GM19328 (cell line): ENCODE measurements at regions not wholly inside any gene's neighbourhood (a gene's known extent, or its start where the extent isn't known, plus 50 kb on each side); places are given as distances from the start of the nearest gene placed in this dataset.
"Not testable (repeated sequence)": the region's sequence is repeated elsewhere in the genome, so short reads cannot be mapped to it uniquely, and the experiment has no call there.

ENCODE experiments used
- ATAC-seq: cut with Tn5 transposase; IDR thresholded peaks from one replicate; pipeline ENCODE4 v1.9.1; 2021; ENCODE audit warnings: mild to moderate bottlenecking, moderate library complexity; ENCODE audit not compliant: unreplicated experiment

DNA sequence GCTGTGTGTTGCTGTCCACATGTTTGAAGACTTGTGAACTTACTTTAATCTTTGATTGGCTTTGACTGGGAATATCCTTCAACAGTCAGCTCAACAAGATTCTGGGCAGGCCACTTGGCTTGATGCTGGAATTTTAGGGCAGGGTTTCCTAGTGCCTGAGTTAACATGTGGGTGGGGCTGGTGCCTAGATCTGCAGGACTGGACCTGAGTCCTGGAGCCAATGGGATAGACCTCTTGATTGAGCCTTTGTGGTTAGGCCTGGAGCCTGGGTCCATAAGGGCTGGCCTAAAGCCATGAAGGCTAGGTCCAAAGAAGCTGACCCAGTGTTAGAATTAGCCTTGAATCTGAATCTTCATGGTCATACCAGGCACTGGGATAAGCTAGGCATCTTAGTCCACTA is 757.1 kb upstream of the ADGRL3 start:
- no peak for ATAC-seq

GRCh38 chr4:60443796-60444195 is 756.3 kb upstream of the ADGRL3 start:
- no peak for ATAC-seq

- ATAC-seq: no peak
These were observed 750.1 kb upstream of the ADGRL3 start for GRCh38 chr4:60450054-60450453.

DNA sequence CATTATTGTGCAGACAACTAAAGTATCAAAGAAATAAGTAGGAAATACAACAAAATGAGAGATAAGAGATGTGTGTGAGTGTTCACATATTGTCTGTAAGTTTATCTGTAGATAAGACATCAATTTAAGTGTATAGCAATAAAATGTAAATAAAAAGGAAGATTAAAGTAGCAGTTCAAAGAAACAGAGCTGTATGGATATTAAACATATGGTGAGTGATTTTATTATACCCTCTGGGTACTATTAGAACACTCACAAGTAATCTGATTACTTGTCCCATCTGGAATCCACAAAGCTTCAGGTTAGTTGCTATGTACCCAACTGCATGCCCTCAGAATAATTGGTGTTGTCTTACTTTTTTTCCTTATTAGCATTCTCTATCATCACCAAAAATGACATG is 747.9 kb upstream of the ADGRL3 start:
- ATAC-seq: no peak

DNA sequence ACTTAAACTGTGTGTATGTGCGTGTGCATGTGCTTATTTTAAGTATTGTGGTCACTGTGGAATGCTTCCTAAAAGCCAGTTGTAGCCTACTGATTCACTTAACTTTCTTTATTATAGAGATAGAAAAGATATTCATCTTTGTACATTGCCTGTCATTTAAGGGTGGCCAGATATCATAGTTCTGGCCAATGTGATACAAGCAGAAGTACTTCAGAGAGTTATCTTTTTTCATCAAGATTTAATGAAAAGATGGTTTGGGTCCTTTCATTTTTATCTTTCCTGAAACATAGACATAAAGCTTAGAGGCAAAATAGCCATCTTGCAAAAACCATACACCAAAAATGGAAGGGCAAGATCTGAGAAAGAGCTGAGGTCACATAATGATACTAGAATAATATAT is 744.7 kb upstream of the ADGRL3 start:
- no peak for ATAC-seq

DNA sequence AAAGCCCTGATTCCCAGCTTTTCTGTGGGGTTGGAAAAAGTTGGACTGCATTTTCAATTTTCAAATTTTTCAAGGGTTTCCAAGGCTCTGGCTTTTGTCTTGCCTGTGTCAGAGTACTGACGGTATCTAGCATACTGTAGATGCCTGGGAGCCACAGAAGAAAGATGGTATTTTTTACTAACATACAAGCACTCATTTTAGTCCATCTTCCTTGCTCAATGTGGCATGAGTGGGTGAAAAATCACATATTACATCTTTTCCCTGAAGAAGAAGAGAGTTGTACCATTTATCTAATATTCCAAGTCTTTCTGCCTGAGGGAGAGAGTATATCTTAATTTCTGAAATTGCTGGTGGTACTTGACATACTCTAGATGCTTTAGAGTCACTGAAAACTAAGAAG is 738.6 kb upstream of the ADGRL3 start:
- ATAC-seq: no peak

GRCh38 chr4:60463857-60464502 is 736.1 kb upstream of the ADGRL3 start:
- ATAC-seq: peak; percentile 89

GRCh38 chr4:60482921-60483351 is 717.2 kb upstream of the ADGRL3 start:
- ATAC-seq: no peak

DNA sequence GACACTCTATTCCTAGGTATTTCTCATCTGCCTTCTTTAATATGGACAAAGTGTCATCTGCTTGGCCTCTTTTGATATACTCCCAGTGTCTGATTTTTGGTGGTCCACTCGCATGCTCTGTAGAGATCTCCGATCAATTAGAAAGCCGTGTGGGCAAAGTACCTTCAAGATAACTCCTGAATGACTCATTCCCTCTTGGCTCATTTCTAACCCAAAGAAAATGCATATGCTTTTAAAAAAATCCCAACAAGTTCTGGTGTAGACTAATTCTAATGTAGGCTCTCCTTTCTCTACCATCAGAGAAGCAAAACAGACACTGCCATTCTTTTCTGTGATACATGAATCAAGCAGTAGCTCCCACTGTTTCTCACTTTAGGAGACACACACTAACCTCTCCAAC is 714.9 kb upstream of the ADGRL3 start:
- no peak for ATAC-seq

DNA sequence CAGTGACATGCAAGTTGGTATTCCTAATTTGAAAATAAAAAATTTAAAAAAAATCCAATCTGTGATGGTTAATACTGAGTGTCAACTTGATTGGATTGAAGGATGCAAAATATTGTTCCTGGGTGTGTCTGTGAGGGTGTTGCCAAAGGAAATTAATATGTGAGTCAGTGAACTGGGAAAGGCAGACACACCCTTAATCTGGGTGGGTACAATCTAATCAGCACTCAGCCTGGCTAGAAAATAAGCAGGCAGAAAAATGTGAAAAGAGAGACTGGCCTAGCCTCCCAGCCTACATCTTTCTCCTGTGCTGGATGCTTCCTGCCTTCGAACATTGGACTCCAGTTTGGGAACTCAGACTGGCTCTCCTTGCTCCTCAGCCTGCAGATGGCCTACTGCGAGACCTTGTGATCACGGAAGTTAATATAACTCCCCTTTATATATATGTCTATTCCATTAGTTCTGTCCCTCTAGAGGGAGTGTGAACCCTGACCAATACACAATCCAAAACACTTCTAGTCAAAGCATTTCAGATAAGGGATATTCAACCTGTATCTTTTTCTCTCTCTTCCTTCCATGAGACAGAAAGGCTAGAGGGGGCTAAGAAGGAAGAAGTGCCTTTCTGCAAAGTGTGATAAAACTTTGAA is 712.9 kb upstream of the ADGRL3 start:
- not testable (repeated sequence) for ATAC-seq

DNA sequence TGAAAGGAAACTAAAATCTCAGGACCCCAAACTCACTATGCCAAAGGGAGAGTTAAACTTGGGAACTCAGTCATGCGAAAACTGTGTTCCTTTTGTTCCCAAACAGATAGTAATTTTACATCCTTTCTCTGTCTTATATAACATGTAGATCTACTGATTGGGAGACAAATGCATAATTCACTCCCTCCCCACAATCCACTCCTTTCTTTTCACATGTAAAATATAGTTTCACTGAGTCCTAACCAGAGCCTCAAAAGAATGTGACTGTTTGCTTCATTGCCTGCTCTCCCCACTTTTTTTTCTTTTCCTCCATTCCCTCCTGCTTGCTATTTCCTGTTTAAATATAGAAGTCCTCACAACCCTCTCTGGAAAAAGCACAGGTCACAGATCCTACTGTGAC is 699.3 kb upstream of the ADGRL3 start:
- ATAC-seq: no peak

DNA sequence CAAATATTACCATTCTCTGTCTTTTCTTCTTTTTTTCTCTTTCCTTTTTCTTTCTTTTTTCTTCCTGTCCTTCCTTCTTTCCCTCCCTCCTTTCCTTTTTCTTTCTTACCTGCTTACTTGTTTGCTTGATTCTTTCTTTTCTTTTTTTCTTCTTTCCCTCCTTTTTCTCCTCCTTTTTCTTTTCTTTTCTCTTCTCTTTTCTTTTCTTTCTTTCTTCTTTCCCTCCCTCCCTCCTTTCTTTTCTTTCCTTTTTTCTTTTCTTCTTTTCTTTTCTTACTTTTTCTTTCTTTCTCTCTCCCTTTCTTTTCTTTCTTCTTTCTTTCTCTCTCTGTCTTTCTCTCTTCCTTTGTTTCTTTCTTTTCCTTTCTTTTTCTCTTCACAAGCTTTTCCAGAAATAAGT is 697.4 kb upstream of the ADGRL3 start:
- no peak for ATAC-seq

DNA sequence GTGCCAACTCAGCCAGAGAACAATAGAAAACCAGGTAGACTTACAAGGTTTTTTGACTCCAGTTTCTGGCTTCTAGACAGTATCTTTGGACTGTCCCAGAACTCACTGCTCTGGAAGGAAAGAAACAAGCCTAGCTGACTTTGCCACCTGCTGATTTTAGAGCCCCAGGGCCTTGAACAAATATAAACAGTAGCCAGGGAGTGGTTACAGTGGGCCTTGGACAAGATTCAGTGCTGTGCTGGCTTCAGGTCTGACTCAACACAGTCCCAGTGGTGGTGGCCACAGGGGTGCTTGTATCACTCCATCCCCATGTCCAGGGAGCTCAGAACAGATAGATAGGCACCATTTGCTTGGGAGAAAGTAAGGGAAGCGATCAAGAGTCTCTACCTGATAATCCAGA is 694.1 kb upstream of the ADGRL3 start:
- ATAC-seq: no peak

DNA sequence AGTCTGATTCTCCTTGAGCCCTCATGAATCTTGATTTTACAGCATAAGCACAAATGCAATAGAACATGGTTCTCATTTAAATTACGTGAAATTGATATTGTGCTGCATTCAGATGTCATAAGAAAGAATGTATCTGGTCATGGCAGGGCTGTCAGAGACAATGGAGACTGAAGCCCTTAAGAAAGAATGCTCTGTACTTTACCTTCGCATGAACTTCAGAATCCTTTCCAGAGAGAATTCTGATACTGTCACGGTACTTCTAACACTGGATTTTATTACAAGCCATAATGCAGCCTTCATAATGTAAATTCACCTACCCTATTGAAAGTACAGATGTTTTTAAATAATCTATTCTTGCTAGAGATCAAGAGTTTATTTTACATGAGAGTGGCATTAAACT is 677.9 kb upstream of the ADGRL3 start:
- no peak for ATAC-seq

DNA sequence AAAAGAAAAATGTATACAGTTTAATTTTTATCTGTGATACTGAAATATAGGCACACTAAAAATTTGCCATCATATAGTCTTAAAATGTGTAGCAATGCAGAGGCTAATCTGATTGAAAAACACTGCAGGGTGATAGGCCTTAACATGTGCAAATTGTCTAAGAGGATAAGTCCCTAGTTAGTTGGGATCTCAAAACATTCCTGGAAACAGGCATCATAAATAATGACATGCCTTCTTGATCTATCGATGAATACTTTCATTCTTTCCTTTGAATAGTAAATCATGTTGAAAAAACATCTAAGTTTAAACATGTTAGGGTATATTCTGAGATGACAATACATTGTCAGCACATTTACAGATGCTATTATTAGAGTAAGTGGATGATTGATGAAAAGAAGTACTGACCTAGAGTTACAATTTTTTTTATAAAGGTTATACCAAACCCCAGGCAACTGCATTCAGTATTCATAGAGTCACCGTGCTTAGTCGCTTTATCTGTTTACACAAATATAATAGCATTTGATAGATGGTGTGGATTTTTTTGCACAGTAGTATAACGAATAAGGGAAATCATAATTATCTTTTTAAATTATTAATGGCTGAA is 668.2 kb upstream of the ADGRL3 start:
- no peak for ATAC-seq

DNA sequence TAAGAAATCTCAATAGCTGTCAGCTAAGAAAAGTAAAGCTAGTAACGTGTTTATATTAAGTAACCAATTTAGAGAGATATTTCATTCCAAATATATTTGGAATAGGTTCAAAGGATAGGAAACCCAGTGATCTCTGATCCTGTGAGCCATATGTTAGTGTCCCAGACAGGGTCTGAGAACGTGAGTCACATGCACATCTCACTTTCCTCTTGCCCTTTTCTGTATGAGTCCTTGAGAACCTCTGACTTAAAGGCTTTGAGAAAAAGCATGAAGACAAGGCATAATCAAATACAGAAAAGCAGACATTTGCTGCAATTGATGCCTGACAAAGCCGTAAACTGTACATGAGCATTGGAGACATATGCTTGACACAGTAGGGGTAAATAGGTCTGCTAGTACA is 655.1 kb upstream of the ADGRL3 start:
- no peak for ATAC-seq

GRCh38 chr4:60562334-60562733 is 637.8 kb upstream of the ADGRL3 start:
- no peak for ATAC-seq

DNA sequence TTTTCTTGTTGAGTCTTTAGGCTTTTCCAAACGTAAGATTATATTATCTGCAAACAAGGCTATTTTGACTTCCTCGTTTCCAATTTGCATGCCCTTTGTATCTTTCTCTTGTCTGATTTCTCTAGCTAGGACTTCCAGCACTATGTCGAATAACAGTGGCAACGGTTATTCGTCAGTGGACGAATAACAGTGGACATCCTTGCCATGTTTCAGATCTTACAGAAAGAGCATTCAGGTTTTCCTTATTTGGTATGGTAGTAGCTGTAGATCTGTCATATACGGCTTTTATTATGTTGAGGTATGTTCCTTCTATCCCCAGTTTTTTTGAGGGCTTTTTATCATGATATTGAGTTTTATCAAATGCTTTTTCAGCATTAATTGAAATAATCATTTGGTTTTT is 634.6 kb upstream of the ADGRL3 start:
- ATAC-seq: no peak

GRCh38 chr4:60575336-60575735 is 624.8 kb upstream of the ADGRL3 start:
- ATAC-seq: no peak

DNA sequence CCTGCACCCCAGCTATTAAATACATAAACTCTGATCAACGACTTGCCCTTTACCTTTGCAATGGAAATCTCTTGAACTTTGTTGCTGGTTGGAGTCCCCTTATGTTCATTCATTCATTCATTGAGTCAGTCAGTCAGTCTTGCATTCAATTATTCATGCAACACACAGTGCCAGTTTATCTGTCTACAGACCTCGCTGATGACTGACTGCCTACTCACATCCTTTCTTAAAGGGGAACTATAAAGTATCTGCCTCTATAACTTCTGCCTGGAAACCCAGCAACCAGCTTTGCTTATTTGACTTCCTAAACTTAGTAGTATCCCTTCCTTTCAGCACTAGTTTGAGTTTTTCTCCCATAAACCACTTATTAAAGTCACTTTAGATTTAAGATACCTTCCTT is 620.8 kb upstream of the ADGRL3 start:
- no peak for ATAC-seq

GRCh38 chr4:60581919-60582536 is 618.1 kb upstream of the ADGRL3 start:
- ATAC-seq: no peak

DNA sequence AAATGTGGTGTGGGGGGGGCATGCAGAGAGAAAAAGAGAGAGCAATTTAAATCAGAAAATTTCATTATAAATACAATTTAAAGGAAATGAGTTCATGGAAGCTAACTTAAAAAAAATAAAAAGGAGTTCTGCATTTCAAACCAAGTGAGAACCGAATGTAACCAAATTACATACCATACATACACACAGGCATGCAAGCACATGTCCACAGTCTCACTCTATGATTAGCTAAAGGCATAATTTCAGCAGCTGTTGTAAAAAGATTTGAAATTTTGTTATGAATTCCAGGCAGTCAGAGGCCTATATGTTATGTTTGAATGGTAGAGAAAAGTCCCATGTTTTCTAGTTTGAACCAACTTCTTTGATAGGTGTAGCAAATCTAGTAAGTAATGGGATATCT is 611.6 kb upstream of the ADGRL3 start:
- ATAC-seq: no peak
